HG02763 (cell line): ENCODE measurements at regions not wholly inside any gene's neighbourhood (a gene's known extent, or its start where the extent isn't known, plus 50 kb on each side); places are given as distances from the start of the nearest gene placed in this dataset.
A peak's percentile ranks its signal among the peaks of the same experiment; 100 is the strongest.
"Not testable (repeated sequence)": the region's sequence is repeated elsewhere in the genome, so short reads cannot be mapped to it uniquely, and the experiment has no call there.

Source experiments
- ATAC-seq: cut with Tn5 transposase; IDR thresholded peaks from one replicate; pipeline ENCODE4 v1.9.1; 2021; ENCODE audit warnings: mild to moderate bottlenecking, moderate library complexity; ENCODE audit not compliant: unreplicated experiment

- peak; percentile 66 for ATAC-seq
Measured at GRCh38 chr4:123133397-123134050, 211.1 kb upstream of the NUDT6 start.

- no peak for ATAC-seq
Measured at GRCh38 chr4:123144616-123145015, 222.2 kb upstream of the NUDT6 start.

GRCh38 chr4:123158576-123158975 lies 236.2 kb upstream of the NUDT6 start:
- no peak for ATAC-seq

GRCh38 chr4:123159479-123159878 lies 237.1 kb upstream of the NUDT6 start:
- ATAC-seq: no peak

- ATAC-seq: no peak
Measured at GRCh38 chr4:123162859-123163258, 233.7 kb upstream of the SPRY1 start.

GRCh38 chr4:123163501-123163900 lies 233.1 kb upstream of the SPRY1 start:
- ATAC-seq: no peak

- ATAC-seq: no peak
Measured at GRCh38 chr4:123166023-123166422, 230.6 kb upstream of the SPRY1 start.

GRCh38 chr4:123167931-123168330 lies 228.7 kb upstream of the SPRY1 start:
- no peak for ATAC-seq

DNA sequence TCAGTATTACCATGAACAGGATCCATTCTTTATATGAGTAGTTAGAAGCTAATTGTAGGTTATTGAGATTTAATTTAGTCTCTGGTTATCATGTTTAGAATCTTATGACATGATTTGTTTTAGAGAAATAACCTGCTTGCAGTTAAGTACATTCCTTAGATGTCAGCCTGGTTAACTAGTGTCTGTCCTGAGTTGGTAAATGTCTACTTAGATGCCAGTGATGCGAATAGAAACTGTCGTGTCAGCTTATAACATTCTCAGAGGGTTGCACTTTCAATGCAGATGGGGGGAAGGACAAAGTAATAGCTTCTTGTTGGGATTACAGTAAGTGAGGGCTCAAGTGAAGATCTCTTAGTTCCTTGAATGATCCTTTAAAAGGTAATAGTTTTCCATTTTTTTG lies 227.8 kb upstream of the SPRY1 start:
- no peak for ATAC-seq

DNA sequence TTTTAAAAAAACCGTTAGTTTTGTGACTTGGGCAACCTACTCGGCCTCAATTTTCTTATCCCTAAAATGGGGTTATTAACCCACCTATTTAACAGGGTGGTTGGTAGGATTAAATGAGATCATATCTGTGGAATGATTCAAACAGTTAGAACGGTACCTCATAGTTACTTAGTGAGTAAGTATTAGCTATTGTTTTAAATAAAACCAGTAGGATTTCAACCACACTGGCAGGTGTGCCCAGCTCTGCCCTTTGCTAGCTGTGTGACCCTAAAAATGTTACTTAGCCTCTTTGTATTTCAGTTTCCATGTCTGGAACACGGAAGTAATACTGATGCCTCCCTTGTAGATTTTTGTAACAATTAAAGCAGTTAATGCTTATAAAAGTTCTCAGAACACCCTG lies 225.8 kb upstream of the SPRY1 start:
- no peak for ATAC-seq

- ATAC-seq: no peak
Measured at GRCh38 chr4:123176605-123177004, 220.0 kb upstream of the SPRY1 start.

- no peak for ATAC-seq
Measured at GRCh38 chr4:123182289-123182688, 214.3 kb upstream of the SPRY1 start.

DNA sequence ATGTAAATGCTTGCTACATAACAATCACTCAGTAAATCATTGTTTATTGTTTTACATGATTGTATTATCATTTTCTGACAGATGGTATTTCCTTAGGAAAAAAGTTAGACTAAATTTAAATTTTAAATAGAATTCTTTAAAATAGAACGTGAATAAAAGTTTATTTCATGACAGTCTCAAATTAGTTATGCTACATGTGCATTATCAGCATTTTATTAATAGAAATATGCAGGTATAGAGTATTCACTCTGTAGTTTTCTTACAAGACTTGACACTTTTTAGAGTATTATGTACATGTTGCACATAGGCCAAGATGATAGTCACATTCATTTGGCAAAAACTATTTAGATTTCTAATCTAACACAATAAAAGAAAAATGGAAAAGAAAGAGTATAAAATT lies 213.3 kb upstream of the SPRY1 start:
- ATAC-seq: no peak

GRCh38 chr4:123183754-123184153 lies 212.8 kb upstream of the SPRY1 start:
- ATAC-seq: not testable (repeated sequence)

- ATAC-seq: no peak
Measured at GRCh38 chr4:123186731-123187130, 209.9 kb upstream of the SPRY1 start.

GRCh38 chr4:123190176-123190575 lies 206.4 kb upstream of the SPRY1 start:
- ATAC-seq: no peak

GRCh38 chr4:123191728-123192127 lies 204.9 kb upstream of the SPRY1 start:
- ATAC-seq: no peak

GRCh38 chr4:123193802-123194367 lies 202.7 kb upstream of the SPRY1 start:
- no peak for ATAC-seq

DNA sequence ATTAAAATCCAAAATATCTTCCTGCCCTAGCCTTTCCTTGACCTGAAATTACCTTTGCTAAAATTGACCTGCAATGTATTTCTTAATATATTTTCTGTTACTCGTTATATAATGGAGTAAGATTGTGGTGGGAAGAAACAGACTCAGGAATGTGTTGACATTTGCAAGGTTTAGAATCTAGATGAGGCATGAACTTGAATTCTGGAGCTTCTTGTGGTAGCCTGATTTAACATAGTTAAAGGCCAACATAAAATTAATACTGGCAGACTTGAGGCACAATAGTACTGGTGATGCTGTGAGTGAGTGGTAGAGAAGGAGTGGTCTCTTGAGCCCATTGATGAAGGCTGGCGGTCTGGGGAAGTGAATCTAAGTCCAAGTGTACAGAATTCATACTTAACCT lies 197.9 kb upstream of the SPRY1 start:
- no peak for ATAC-seq

DNA sequence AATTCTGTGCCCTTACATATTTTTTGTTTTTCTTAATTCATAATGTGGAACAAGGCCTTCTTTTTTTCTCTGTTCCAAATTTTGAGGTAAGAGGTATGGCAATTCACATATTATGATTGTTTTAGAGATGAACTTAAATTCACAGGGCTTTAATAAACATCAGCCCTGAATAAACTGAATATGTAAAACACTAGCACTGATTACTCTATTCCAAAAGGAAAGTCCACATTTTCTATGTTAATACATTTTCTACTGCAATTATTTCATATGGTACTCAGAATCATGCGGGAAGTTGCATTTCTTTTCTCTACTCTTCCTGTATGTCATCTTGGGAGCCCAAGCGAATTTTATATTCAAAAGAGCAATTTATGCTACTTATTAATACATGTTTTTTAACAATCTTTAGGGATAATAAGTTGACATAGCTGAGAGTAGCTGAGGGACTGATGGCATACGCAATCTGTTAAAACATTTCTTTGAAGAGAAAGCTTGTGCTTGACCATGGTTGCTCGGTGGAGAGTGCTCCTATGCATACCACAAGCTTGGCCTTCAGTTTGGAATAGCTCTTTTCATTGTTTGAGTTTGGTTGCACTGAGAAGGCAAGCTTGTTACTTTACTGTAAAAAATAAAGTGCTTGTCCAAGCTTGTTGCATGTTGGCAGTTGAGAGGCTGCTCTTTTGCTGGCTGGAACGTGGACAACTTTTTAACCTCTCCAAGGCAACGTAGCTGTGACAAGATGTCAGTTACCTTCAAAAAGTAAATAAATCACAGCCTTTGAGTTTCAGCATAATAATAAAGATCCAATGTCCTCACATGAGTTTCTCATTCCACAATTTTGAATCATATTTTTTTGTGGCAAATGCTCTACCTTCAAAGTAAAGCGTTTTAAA lies 196.3 kb upstream of the SPRY1 start:
- no peak for ATAC-seq

DNA sequence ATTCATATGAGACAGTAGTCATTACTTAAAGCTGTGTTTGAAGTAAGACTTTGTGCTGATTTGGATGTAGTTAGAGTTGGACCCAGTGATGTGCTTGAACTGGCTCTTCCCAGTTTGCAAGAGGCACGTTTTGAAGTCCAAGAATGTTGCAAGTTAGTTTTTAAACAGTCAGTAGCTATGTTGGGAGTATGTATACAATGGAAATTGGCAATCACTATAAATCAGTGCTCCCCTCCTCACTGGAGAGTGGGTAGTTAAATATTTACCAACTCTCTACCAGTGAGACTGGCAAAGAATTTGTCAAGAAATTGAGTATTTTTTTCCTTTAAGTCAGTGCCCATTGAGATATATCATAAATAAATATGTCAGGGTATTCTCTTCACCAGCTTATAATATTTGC lies 191.9 kb upstream of the SPRY1 start:
- no peak for ATAC-seq

- ATAC-seq: no peak
Measured at GRCh38 chr4:123206016-123206415, 190.6 kb upstream of the SPRY1 start.
